ENCODE measurements at regions not wholly inside any gene's neighbourhood (a gene's known extent, or its start where the extent isn't known, plus 50 kb on each side); places are given as distances from the start of the nearest gene placed in this dataset.

- Histone ChIP-seq H3K36me3 (ENCODE audit: low read depth, low read length) (no peaks in the 10 kb centered on the region), H3K27ac (ENCODE audit: low read length) (no peak overlapping the region), H3K79me2 (ENCODE audit: low read length) (no peaks in the 10 kb centered on the region), H3K27me3 (ENCODE audit: low read length) (no peaks in the 10 kb centered on the region), H3K9ac (ENCODE audit: low read length) (no peak overlapping the region), H3K4me1 (ENCODE audit: insufficient read depth, low read length) (peaks cover 8% of the 10 kb centered on the region; the same call in 1 of the 2 replicates), H4K20me1 (ENCODE audit: low read length) (no peaks in the 10 kb centered on the region), H3K9me2 (replicated peaks; ENCODE audit: low read length) (no peaks in the 10 kb centered on the region), H2AFZ (ENCODE audit: low read length) (no peak overlapping the region), H3K4me3 (ENCODE audit: low read length) (no peak overlapping the region), H3F3A (ENCODE audit: low read length, unreplicated experiment) (no peaks in the 10 kb centered on the region), H3K9me3 (ENCODE audit: low read length) (no peaks in the 10 kb centered on the region), H3K4me2 (ENCODE audit: low read length) (no peak overlapping the region)
- CTCF ChIA-PET, result no interaction called here
- intact Hi-C loops (cut with micrococcal nuclease), result no loop called here
- TF ChIP-seq CTCF (conservative IDR thresholded peaks at IDR 0.05; ENCODE audit: low read depth, low read length) (no peak), EZH2phosphoT487 (IDR thresholded peaks at IDR 0.05; ENCODE audit: borderline replicate concordance, low read length) (no peak), EZH2 (IDR thresholded peaks at IDR 0.05; ENCODE audit: low read length, unreplicated experiment) (no peak)
- BruUV-seq (replicated peaks), result no TSS peak
- DNase-seq, result no peak
- no peak for ATAC-seq
- POLR2A ChIA-PET (ENCODE audit: unreplicated experiment), result no interaction called here
These were observed 125.3 kb upstream of the PLCB4 start for GRCh38 chr20:8943631-8944030.

- no TSS peak for BruUV-seq (replicated peaks)
- ATAC-seq, result no peak
- no peaks in the 10 kb centered on the region for H3K79me2 ChIP-seq (ENCODE audit: low read length)
- H3F3A ChIP-seq (ENCODE audit: low read length, unreplicated experiment), result no peaks in the 10 kb centered on the region
- no peaks in the 10 kb centered on the region for H3K27me3 ChIP-seq (ENCODE audit: low read length)
- H3K9me3 ChIP-seq (ENCODE audit: low read length), result no peaks in the 10 kb centered on the region
- no peak for DNase-seq
- TF ChIP-seq EZH2phosphoT487 (IDR thresholded peaks at IDR 0.05; ENCODE audit: borderline replicate concordance, low read length) (no peak), EZH2 (IDR thresholded peaks at IDR 0.05; ENCODE audit: low read length, unreplicated experiment) (no peak), CTCF (conservative IDR thresholded peaks at IDR 0.05; ENCODE audit: low read depth, low read length) (no peak)
- no peak overlapping the region for H3K4me3 ChIP-seq (ENCODE audit: low read length)
- H4K20me1 ChIP-seq (ENCODE audit: low read length), result no peaks in the 10 kb centered on the region
- no peaks in the 10 kb centered on the region for H3K4me1 ChIP-seq (ENCODE audit: insufficient read depth, low read length)
- no peak overlapping the region for H3K9ac ChIP-seq (ENCODE audit: low read length)
- H2AFZ ChIP-seq (ENCODE audit: low read length), result no peak overlapping the region
- CTCF ChIA-PET, result no interaction called here
- no peaks in the 10 kb centered on the region for H3K9me2 ChIP-seq (replicated peaks; ENCODE audit: low read length)
- H3K4me2 ChIP-seq (ENCODE audit: low read length), result no peak overlapping the region
- POLR2A ChIA-PET (ENCODE audit: unreplicated experiment), result no interaction called here
- H3K36me3 ChIP-seq (ENCODE audit: low read depth, low read length), result no peaks in the 10 kb centered on the region
- intact Hi-C loops (cut with micrococcal nuclease), result no loop called here
- no peak overlapping the region for H3K27ac ChIP-seq (ENCODE audit: low read length)
These were observed 122.6 kb upstream of the PLCB4 start for GRCh38 chr20:8946036-8946940.

- no peaks in the 10 kb centered on the region for H3K79me2 ChIP-seq (ENCODE audit: low read length)
- no peaks in the 10 kb centered on the region for H3K27me3 ChIP-seq (ENCODE audit: low read length)
- no peaks in the 10 kb centered on the region for H3K9me3 ChIP-seq (ENCODE audit: low read length)
- no peaks in the 10 kb centered on the region for H3K36me3 ChIP-seq (ENCODE audit: low read depth, low read length)
- intact Hi-C loops (cut with micrococcal nuclease), result no loop called here
- TF ChIP-seq EZH2phosphoT487 (IDR thresholded peaks at IDR 0.05; ENCODE audit: borderline replicate concordance, low read length) (no peak), CTCF (conservative IDR thresholded peaks at IDR 0.05; ENCODE audit: low read depth, low read length) (no peak), EZH2 (IDR thresholded peaks at IDR 0.05; ENCODE audit: low read length, unreplicated experiment) (no peak)
- ChIA-PET POLR2A (ENCODE audit: unreplicated experiment) (no interaction called here), CTCF (no interaction called here)
- no peaks in the 10 kb centered on the region for H3K4me1 ChIP-seq (ENCODE audit: insufficient read depth, low read length)
- no peak overlapping the region for H3K27ac ChIP-seq (ENCODE audit: low read length)
- no peak overlapping the region for H3K9ac ChIP-seq (ENCODE audit: low read length)
- no peaks in the 10 kb centered on the region for H3F3A ChIP-seq (ENCODE audit: low read length, unreplicated experiment)
- no peak overlapping the region for H3K4me3 ChIP-seq (ENCODE audit: low read length)
- no peaks in the 10 kb centered on the region for H3K9me2 ChIP-seq (replicated peaks; ENCODE audit: low read length)
- no peak overlapping the region for H3K4me2 ChIP-seq (ENCODE audit: low read length)
- no peak for ATAC-seq
- no TSS peak for BruUV-seq (replicated peaks)
- DNase-seq, result no peak
- H4K20me1 ChIP-seq (ENCODE audit: low read length), result no peaks in the 10 kb centered on the region
- no peak overlapping the region for H2AFZ ChIP-seq (ENCODE audit: low read length)
These were observed 120.4 kb upstream of the PLCB4 start for GRCh38 chr20:8948442-8949020.
